HUES64 (cell line): ENCODE measurements at regions not wholly inside any gene's neighbourhood (a gene's known extent, or its start where the extent isn't known, plus 50 kb on each side); places are given as distances from the start of the nearest gene placed in this dataset.
"Not testable (repeated sequence)": the region's sequence is repeated elsewhere in the genome, so short reads cannot be mapped to it uniquely, and the experiment has no call there.

ENCODE experiments used
- H3K27ac ChIP-seq: 2 replicates; pipeline ENCODE4 v1.7.0; 2013; ENCODE audit warnings: low read depth, low read length, inconsistent platforms
- H3K27me3 ChIP-seq: 2 replicates; pipeline ENCODE4 v1.6.1; 2013; ENCODE audit warnings: mild to moderate bottlenecking, low read length; ENCODE audit not compliant: insufficient read depth
- H3K36me3 ChIP-seq: 2 replicates; pipeline ENCODE4 v1.6.1; 2013; ENCODE audit warnings: mild to moderate bottlenecking, low read length; ENCODE audit not compliant: insufficient read depth
- H3K4me1 ChIP-seq: 2 replicates; pipeline ENCODE4 v1.6.1; 2013; ENCODE audit warnings: mild to moderate bottlenecking, low read length, moderate library complexity; ENCODE audit not compliant: insufficient read depth
- H3K4me3 ChIP-seq: 2 replicates; pipeline ENCODE4 v1.5.1; 2013; ENCODE audit warnings: mild to moderate bottlenecking, low read length, moderate library complexity
- H3K9ac ChIP-seq: 2 replicates; pipeline ENCODE4 v1.6.1; 2013; ENCODE audit warnings: mild to moderate bottlenecking, low read depth, low read length
- H3K9me3 ChIP-seq: 2 replicates; pipeline ENCODE4 v1.6.1; 2013; ENCODE audit warnings: low read depth, low read length; ENCODE audit not compliant: insufficient read depth
- WGBS: fragments of 150-250, 120-280 bp; methylation state at CpG from one replicate; pipeline ENCODE4 v1.1.7; 2013; ENCODE audit warnings: missing lambda C conversion rate; 5-methylcytosine and 5-hydroxymethylcytosine counted together

GRCh38 chr17:14590459-14591250 lies 289.8 kb downstream of the HS3ST3B1 start:
- 91% methylated on average over 5 of the region's 5 CpGs for WGBS
- H3K36me3 ChIP-seq = no peaks in the 10 kb centered on the region

DNA sequence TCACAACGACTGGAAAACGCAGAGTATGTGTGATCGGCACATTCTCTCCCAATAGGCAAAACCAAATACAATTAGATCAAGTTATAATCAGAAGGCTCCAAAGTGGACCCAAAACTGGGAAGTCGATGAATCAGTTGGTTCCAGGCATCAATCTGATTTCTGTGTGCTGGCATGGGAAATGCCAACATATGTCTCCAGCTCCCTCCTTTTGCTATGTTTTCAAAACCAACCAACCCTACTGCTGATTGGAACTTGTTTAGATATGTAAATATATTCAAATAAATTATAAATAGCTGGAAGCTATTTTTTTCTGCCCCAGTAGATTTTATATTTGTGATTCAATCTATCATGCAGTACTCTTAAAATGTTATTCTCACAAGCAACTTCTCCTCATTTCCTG lies 284.2 kb downstream of the HS3ST3B1 start:
- Histone ChIP-seq H3K9me3 (no peaks in the 10 kb centered on the region), H3K4me3 (no peak overlapping the region), H3K36me3 (no peaks in the 10 kb centered on the region), H3K9ac (no peak overlapping the region), H3K4me1 (peaks cover 13% of the 10 kb centered on the region), H3K27ac (no peak overlapping the region), H3K27me3 (no peaks in the 10 kb centered on the region)
- WGBS = 88% methylated on average over 4 of the region's 4 CpGs

More at GRCh38 chr17:14590459-14591250, 289.8 kb downstream of the HS3ST3B1 start:
- Histone ChIP-seq H3K27me3 (no peaks in the 10 kb centered on the region), H3K27ac (no peak overlapping the region), H3K4me3 (no peak overlapping the region), H3K9me3 (no peaks in the 10 kb centered on the region), H3K4me1 (no peaks in the 10 kb centered on the region; the same call in 1 of the 2 replicates), H3K9ac (no peak overlapping the region)

DNA sequence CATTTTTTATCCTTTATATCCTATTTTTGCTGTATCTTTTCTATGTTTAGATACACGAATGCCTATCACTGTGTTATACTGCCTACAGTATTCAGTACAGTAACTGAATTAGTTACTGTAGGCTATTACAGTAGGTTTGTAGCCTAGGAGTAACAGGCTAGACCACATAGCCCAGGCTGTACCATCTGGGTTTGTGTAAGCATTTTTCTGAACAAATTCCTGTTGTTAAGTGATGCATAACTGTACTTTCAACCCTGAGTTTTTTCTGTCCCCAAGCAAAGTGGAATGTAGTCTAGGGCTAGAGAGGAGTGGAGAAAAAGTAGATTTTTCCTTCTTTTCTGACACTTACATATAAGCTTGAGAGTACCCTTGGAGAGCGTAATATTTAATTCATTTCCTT lies 282.1 kb downstream of the HS3ST3B1 start:
- H3K9me3 ChIP-seq = no peaks in the 10 kb centered on the region
- no peak overlapping the region for H3K4me3 ChIP-seq
- H3K9ac ChIP-seq = no peak overlapping the region
- H3K27ac ChIP-seq = no peak overlapping the region
- peaks cover 20% of the 10 kb centered on the region for H3K4me1 ChIP-seq
- WGBS = 90% methylated on average over 2 of the region's 2 CpGs
- H3K36me3 ChIP-seq = no peaks in the 10 kb centered on the region
- H3K27me3 ChIP-seq = no peaks in the 10 kb centered on the region

DNA sequence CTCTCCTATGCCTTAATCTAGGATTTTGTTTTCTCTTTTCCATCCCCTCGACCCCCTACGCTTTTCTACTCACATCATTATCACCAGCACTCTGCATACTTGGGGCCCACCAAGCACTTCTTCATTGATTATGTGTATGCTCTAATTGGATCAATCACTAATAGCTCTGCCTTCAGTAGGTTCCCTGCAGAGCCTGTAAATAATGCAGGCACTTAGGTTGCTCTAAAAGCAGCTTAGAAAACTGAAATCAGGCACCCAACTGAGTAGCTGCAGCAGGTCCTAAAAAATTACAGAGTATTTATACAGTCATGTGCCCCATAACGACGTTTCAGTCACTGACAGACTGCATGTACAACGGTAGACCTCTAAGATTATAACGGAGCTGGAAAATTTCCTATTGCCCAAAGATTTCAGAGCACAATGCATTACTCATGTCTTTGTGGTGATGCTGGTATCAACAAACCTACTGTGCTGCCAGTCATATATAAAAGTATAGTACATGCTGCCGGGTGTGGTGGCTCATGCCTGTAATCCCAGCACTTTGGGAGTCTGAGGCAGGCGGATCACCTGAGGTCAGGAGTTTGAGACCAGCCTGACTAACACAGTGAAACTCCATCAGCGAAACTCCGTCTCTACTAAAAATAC lies 280.4 kb downstream of the HS3ST3B1 start:
- H3K4me3 ChIP-seq = no peak overlapping the region
- no peak overlapping the region for H3K27ac ChIP-seq
- 89% methylated on average over 10 of the region's 10 CpGs for WGBS

DNA sequence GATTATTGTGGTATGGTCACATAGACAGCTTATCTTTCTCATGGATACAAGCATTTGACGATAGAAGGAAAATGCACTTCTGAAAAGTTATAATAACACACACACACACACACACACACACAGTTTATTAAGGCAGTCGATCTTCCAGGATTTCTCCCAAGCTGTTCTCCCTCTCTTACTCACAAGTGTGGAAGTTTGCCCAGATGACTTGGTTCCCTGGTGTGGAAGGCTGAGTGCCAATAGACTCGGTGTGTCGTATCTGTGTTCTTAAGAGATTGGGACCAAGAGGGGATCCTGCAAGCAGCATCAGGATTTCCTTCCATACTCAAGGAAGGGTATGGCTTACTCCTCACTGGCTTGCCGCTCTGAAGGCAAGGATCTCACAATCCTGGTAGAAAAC lies 279.6 kb downstream of the HS3ST3B1 start:
- H3K9ac ChIP-seq = no peak overlapping the region
- peaks cover 20% of the 10 kb centered on the region for H3K4me1 ChIP-seq
- H3K27ac ChIP-seq = no peak overlapping the region
- H3K9me3 ChIP-seq = no peaks in the 10 kb centered on the region
- H3K27me3 ChIP-seq = no peaks in the 10 kb centered on the region
- H3K4me3 ChIP-seq = no peak overlapping the region
- WGBS = 94% methylated on average over 5 of the region's 5 CpGs
- no peaks in the 10 kb centered on the region for H3K36me3 ChIP-seq

More for the DNA sequence above, 280.4 kb downstream of the HS3ST3B1 start:
- Histone ChIP-seq H3K4me1 (peaks cover 20% of the 10 kb centered on the region), H3K36me3 (no peaks in the 10 kb centered on the region), H3K9me3 (no peaks in the 10 kb centered on the region), H3K9ac (no peak overlapping the region), H3K27me3 (no peaks in the 10 kb centered on the region)

DNA sequence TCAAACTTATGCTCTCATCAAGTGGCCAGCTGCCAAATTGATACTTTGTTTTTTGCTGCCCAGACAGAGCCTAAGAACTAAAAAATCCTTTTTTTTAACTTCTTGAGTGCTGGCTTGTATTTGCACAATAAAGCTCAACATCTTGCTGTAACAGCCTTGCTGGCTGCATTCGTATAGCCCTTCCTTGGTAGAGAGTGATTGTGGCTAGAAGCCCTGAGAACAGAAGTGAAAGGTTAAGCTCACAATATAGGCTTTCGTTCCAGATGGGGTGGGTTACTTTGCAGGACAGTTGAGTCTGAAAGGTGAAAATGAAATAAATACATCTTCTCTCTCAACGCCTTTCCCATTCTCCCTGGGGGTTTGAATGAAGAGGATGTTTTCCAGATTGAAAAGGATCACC lies 278.8 kb downstream of the HS3ST3B1 start:
- Histone ChIP-seq H3K36me3 (no peaks in the 10 kb centered on the region), H3K9ac (no peak overlapping the region), H3K27me3 (no peaks in the 10 kb centered on the region), H3K4me1 (peaks cover 20% of the 10 kb centered on the region), H3K27ac (no peak overlapping the region), H3K4me3 (no peak overlapping the region), H3K9me3 (no peaks in the 10 kb centered on the region)
- WGBS = 20% methylated on average over 1 of the region's 3 CpGs

GRCh38 chr17:14575471-14575953 lies 274.6 kb downstream of the HS3ST3B1 start:
- Histone ChIP-seq H3K9ac (no peak overlapping the region), H3K4me1 (peaks cover 11% of the 10 kb centered on the region), H3K27ac (no peak overlapping the region), H3K36me3 (no peaks in the 10 kb centered on the region), H3K4me3 (no peak overlapping the region), H3K27me3 (no peaks in the 10 kb centered on the region), H3K9me3 (no peaks in the 10 kb centered on the region)
- 91% methylated on average over 8 of the region's 8 CpGs for WGBS

- peaks cover 12% of the 10 kb centered on the region for H3K4me1 ChIP-seq
- H3K27me3 ChIP-seq, H3K4me3 ChIP-seq, H3K9me3 ChIP-seq, H3K36me3 ChIP-seq, H3K27ac ChIP-seq, H3K9ac ChIP-seq: not testable (repeated sequence)
- 98% methylated on average over 3 of the region's 8 CpGs for WGBS
Observed at GRCh38 chr17:14560325-14560724, 259.4 kb downstream of the HS3ST3B1 start.

- no peaks in the 10 kb centered on the region for H3K27me3 ChIP-seq
- WGBS = 61% methylated on average over 10 of the region's 10 CpGs
- no peaks in the 10 kb centered on the region for H3K36me3 ChIP-seq
- no peak overlapping the region for H3K27ac ChIP-seq
- H3K4me1 ChIP-seq = peaks cover 12% of the 10 kb centered on the region
- no peaks in the 10 kb centered on the region for H3K9me3 ChIP-seq
- H3K9ac ChIP-seq = no peak overlapping the region
- H3K4me3 ChIP-seq = no peak overlapping the region
Observed at GRCh38 chr17:14559264-14560119, 258.6 kb downstream of the HS3ST3B1 start.

GRCh38 chr17:14557480-14557879 lies 256.6 kb downstream of the HS3ST3B1 start:
- WGBS = 92% methylated on average over 4 of the region's 4 CpGs
- H3K27ac ChIP-seq = no peak overlapping the region
- peaks cover 12% of the 10 kb centered on the region for H3K4me1 ChIP-seq
- H3K4me3 ChIP-seq = no peak overlapping the region
- H3K9me3 ChIP-seq = no peaks in the 10 kb centered on the region
- no peaks in the 10 kb centered on the region for H3K27me3 ChIP-seq
- H3K36me3 ChIP-seq = no peaks in the 10 kb centered on the region
- H3K9ac ChIP-seq = no peak overlapping the region

- H3K9me3 ChIP-seq = no peaks in the 10 kb centered on the region
- no peaks in the 10 kb centered on the region; the same call in 1 of the 2 replicates for H3K4me1 ChIP-seq
- no peaks in the 10 kb centered on the region for H3K36me3 ChIP-seq
- H3K4me3 ChIP-seq = no peak overlapping the region
- H3K9ac ChIP-seq = no peak overlapping the region
- no peak overlapping the region for H3K27ac ChIP-seq
- 81% methylated on average over 2 of the region's 2 CpGs for WGBS
- H3K27me3 ChIP-seq = no peaks in the 10 kb centered on the region
Observed at GRCh38 chr17:14553847-14554246, 253.0 kb downstream of the HS3ST3B1 start.
